H9 (cell line): ENCODE measurements at regions not wholly inside any gene's neighbourhood (a gene's known extent, or its start where the extent isn't known, plus 50 kb on each side); places are given as distances from the start of the nearest gene placed in this dataset.

ENCODE experiments used
- DNase-seq: peaks from one replicate; pipeline ENCODE4 v3.0.0-alpha.2; 2017
- H2AFZ ChIP-seq: one replicate; pipeline ENCODE4 v1.6.1; 2013; ENCODE audit warnings: mild to moderate bottlenecking, low read length, control low read depth, moderate library complexity
- H2AK5ac ChIP-seq: 2 replicates; pipeline ENCODE4 v1.6.1; 2013; ENCODE audit warnings: low read length, control low read depth, mixed read lengths; ENCODE audit not compliant: insufficient read length
- H2BK120ac ChIP-seq: one replicate; pipeline ENCODE4 v1.6.1; 2013; ENCODE audit warnings: low read depth, mild to moderate bottlenecking, low read length, control low read depth, inconsistent platforms; ENCODE audit not compliant: poor library complexity, severe bottlenecking
- H2BK12ac ChIP-seq: 2 replicates; pipeline ENCODE4 v1.6.1; 2013; ENCODE audit warnings: low read length, control low read depth, mixed read lengths, low read depth; ENCODE audit not compliant: insufficient read length
- H2BK15ac ChIP-seq: 2 replicates; pipeline ENCODE4 v1.6.1; 2013; ENCODE audit warnings: low read depth, low read length, control low read depth
- H2BK20ac ChIP-seq: one replicate; pipeline ENCODE4 v1.6.1; 2013; ENCODE audit warnings: low read depth, mild to moderate bottlenecking, low read length, control low read depth, inconsistent platforms; ENCODE audit not compliant: poor library complexity, severe bottlenecking
- H2BK5ac ChIP-seq: 2 replicates; pipeline ENCODE4 v1.6.1; 2013; ENCODE audit warnings: low read length, control low read depth, mixed read lengths; ENCODE audit not compliant: insufficient read length
- H3K14ac ChIP-seq: 2 replicates; pipeline ENCODE4 v1.6.1; 2013; ENCODE audit warnings: low read length, control low read depth; ENCODE audit not compliant: insufficient read depth
- H3K18ac ChIP-seq: 2 replicates; pipeline ENCODE4 v1.6.1; 2013; ENCODE audit warnings: low read depth, mild to moderate bottlenecking, mixed read lengths, low read length, control low read depth; ENCODE audit not compliant: insufficient read length
- H3K23ac ChIP-seq: 2 replicates; pipeline ENCODE4 v1.6.1; 2013; ENCODE audit warnings: low read length, control low read depth, mixed read lengths, low read depth; ENCODE audit not compliant: insufficient read length
- H3K23me2 ChIP-seq: 2 replicates; pipeline ENCODE4 v1.6.1; 2013; ENCODE audit warnings: low read depth, mild to moderate bottlenecking, mixed read lengths, low read length, control low read depth; ENCODE audit not compliant: insufficient read length, poor library complexity, severe bottlenecking
- H3K27ac ChIP-seq: 2 replicates; pipeline ENCODE4 v1.5.1; 2013; ENCODE audit warnings: low read length, control low read depth, mixed read lengths, low read depth; ENCODE audit not compliant: insufficient read length
- H3K27me3 ChIP-seq: 2 replicates; pipeline ENCODE4 v1.6.1; 2013; ENCODE audit warnings: low read length, control low read depth, inconsistent platforms; ENCODE audit not compliant: insufficient read depth
- H3K4ac ChIP-seq: 2 replicates; pipeline ENCODE4 v1.6.1; 2013; ENCODE audit warnings: low read depth, mild to moderate bottlenecking, control low read depth, inconsistent platforms, low read length, moderate library complexity
- H3K4me1 ChIP-seq: 2 replicates; pipeline ENCODE4 v1.6.1; 2013; ENCODE audit warnings: low read length, control low read depth, inconsistent platforms; ENCODE audit not compliant: insufficient read depth
- H3K4me2 ChIP-seq: 2 replicates; pipeline ENCODE4 v1.6.1; 2013; ENCODE audit warnings: low read length, control low read depth, mixed read lengths; ENCODE audit not compliant: insufficient read length, insufficient read depth
- H3K56ac ChIP-seq: 2 replicates; pipeline ENCODE4 v1.6.1; 2013; ENCODE audit warnings: low read depth, mild to moderate bottlenecking, mixed read lengths, low read length, control low read depth; ENCODE audit not compliant: insufficient read length
- H3K79me1 ChIP-seq: 2 replicates; pipeline ENCODE4 v1.6.1; 2013; ENCODE audit warnings: low read depth, mild to moderate bottlenecking, moderate library complexity, low read length, control low read depth, inconsistent platforms; ENCODE audit not compliant: insufficient read depth, poor library complexity, severe bottlenecking
- H3K79me2 ChIP-seq: 2 replicates; pipeline ENCODE4 v1.6.1; 2013; ENCODE audit warnings: low read length, control low read depth, inconsistent platforms; ENCODE audit not compliant: insufficient read depth
- H3K9ac ChIP-seq: 2 replicates; pipeline ENCODE4 v1.6.1; 2013; ENCODE audit warnings: low read length, control low read depth, mixed read lengths; ENCODE audit not compliant: insufficient read length; ENCODE audit errors: extremely low read depth
- H3K9me3 ChIP-seq: one replicate; pipeline ENCODE4 v1.6.1; 2013; ENCODE audit warnings: low read depth, low read length, inconsistent platforms; ENCODE audit not compliant: control insufficient read depth
- H3T11ph ChIP-seq: one replicate; pipeline ENCODE4 v1.6.1; 2013; ENCODE audit warnings: mild to moderate bottlenecking, low read length, control low read depth, inconsistent platforms
- H4K20me1 ChIP-seq: one replicate; pipeline ENCODE4 v1.6.1; 2013; ENCODE audit not compliant: control insufficient read depth, insufficient read length, insufficient read depth
- H4K5ac ChIP-seq: 2 replicates; pipeline ENCODE4 v1.6.1; 2013; ENCODE audit warnings: low read depth, mild to moderate bottlenecking, mixed read lengths, low read length, control low read depth; ENCODE audit not compliant: insufficient read length
- H4K8ac ChIP-seq: replicated peaks from 2 replicates; pipeline ENCODE4 v1.6.1; 2013; ENCODE audit warnings: low read length, control low read depth, mixed read lengths, low read depth; ENCODE audit not compliant: insufficient read length
- H4K91ac ChIP-seq: 2 replicates; pipeline ENCODE4 v1.6.1; 2013; ENCODE audit warnings: low read depth, mild to moderate bottlenecking, moderate library complexity, mixed read lengths, low read length, control low read depth; ENCODE audit not compliant: insufficient read length
- H3K27ac Mint-ChIP-seq, 3 experiments: 2 replicates in 2 of 3; 3 replicates in 1 of 3; pipeline ENCODE4 v1.8.0; 2020 to 2021; ENCODE audit warnings: mixed read lengths in 3 of 3, mild to moderate bottlenecking in 1 of 3, moderate library complexity in 1 of 3
- H3K27me3 Mint-ChIP-seq: 2 replicates; pipeline ENCODE4 v1.8.0; 2021; ENCODE audit warnings: low read depth, mild to moderate bottlenecking, moderate library complexity, mixed read lengths
- H3K36me3 Mint-ChIP-seq, 3 experiments: 2 replicates in 2 of 3; 3 replicates in 1 of 3; pipeline ENCODE4 v1.8.0; 2020 to 2021; ENCODE audit warnings: low read depth in 3 of 3, mixed read lengths in 3 of 3; ENCODE audit not compliant: insufficient read depth in 1 of 3
- H3K4me1 Mint-ChIP-seq, 2 experiments: 2 replicates each; pipeline ENCODE4 v1.8.0; 2020; ENCODE audit warnings: mixed read lengths in 2 of 2
- H3K4me3 Mint-ChIP-seq, 2 experiments: 2 replicates in 1 of 2; 3 replicates in 1 of 2; pipeline ENCODE4 v1.8.0; 2020 to 2021; ENCODE audit warnings: mild to moderate bottlenecking in 2 of 2, mixed read lengths in 2 of 2, moderate library complexity in 1 of 2
- H3K9me3 Mint-ChIP-seq, 2 experiments: 2 replicates in 1 of 2; 3 replicates in 1 of 2; pipeline ENCODE4 v1.8.0; 2020; ENCODE audit warnings: mild to moderate bottlenecking in 2 of 2, mixed read lengths in 2 of 2, moderate library complexity in 1 of 2
- WGBS: extraction: QIAGEN DNeasy Blood & Tissue Kit; methylation state at CpG from one replicate; pipeline ENCODE4 v1.1.7; 2013; ENCODE audit warnings: missing lambda C conversion rate, low lambda C conversion rate, mixed read lengths; ENCODE audit not compliant: insufficient read length; ENCODE audit errors: extremely low coverage; 5-methylcytosine and 5-hydroxymethylcytosine counted together
- TF ChIP-seq, protein P1 (sequence below): fragments of 200-600 bp; sonication (generic); conservative IDR thresholded peaks from 3 replicates; pipeline ENCODE4 v1.8.0; 2021; ENCODE audit warnings: antibody characterized with exemption, mild to moderate bottlenecking

DNA sequence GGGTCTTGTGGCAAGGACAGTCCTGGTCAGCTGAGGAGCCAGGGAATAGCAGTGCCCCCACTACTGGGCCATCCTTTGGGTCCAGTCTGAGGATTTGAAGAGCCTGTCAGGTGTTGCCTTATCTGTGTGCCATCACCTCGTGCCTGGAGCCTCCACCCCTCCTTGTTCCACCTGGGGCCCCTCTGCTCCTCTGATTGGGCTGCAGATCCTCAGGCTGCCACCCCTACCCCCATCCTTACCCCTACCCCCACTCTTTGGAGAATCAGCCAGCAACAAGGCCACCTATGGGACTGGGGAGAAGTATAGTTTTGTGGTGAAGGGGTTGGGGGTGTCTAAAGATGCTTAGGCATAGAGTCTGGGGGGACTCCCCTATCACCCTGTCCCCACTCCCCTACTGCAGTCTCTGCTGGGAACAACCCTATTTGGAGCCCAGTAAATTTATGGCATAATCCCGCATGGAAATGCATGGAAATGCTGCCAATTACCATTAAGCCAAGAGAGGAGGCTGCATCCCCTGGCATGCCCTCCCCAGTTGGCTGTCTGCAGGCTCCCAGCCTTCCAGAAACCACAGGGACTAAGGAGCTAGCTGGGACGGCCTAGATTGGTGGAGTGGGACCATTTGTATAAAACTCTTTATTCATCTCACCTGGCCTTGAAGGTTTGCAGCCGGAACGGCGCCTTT lies 142.7 kb upstream of the CSF3R start:
- peaks cover 0 to 13% (median 0%) of the 10 kb centered on the region in 3 experiments; a peak in 1 of 7 replicates for H3K36me3 Mint-ChIP-seq
- no peak overlapping the region for H3K9ac ChIP-seq
- TF ChIP-seq, protein P1, sequence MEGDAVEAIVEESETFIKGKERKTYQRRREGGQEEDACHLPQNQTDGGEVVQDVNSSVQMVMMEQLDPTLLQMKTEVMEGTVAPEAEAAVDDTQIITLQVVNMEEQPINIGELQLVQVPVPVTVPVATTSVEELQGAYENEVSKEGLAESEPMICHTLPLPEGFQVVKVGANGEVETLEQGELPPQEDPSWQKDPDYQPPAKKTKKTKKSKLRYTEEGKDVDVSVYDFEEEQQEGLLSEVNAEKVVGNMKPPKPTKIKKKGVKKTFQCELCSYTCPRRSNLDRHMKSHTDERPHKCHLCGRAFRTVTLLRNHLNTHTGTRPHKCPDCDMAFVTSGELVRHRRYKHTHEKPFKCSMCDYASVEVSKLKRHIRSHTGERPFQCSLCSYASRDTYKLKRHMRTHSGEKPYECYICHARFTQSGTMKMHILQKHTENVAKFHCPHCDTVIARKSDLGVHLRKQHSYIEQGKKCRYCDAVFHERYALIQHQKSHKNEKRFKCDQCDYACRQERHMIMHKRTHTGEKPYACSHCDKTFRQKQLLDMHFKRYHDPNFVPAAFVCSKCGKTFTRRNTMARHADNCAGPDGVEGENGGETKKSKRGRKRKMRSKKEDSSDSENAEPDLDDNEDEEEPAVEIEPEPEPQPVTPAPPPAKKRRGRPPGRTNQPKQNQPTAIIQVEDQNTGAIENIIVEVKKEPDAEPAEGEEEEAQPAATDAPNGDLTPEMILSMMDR: no peak

More for the DNA sequence above, 142.7 kb upstream of the CSF3R start:
- Histone ChIP-seq H3K56ac (no peak overlapping the region), H3K9me3 (no peaks in the 10 kb centered on the region), H3K79me1 (no peaks in the 10 kb centered on the region), H4K91ac (no peak overlapping the region), H3K23me2 (no peaks in the 10 kb centered on the region), H2BK5ac (no peak overlapping the region), H2AFZ (no peak overlapping the region), H3T11ph (no peak overlapping the region), H2BK15ac (no peak overlapping the region), H3K4me2 (no peak overlapping the region), H3K14ac (no peak overlapping the region), H3K27ac (no peak overlapping the region), H3K79me2 (no peaks in the 10 kb centered on the region), H4K20me1 (no peaks in the 10 kb centered on the region), H3K23ac (no peak overlapping the region), H2BK12ac (no peak overlapping the region), H2BK20ac (no peak overlapping the region), H3K4ac (no peak overlapping the region), H3K18ac (no peak overlapping the region), H4K5ac (no peak overlapping the region), H3K4me1 (peaks cover 7% of the 10 kb centered on the region; the same call in 1 of the 2 replicates), H3K27me3 (no peaks in the 10 kb centered on the region), H2AK5ac (no peak overlapping the region), H2BK120ac (no peak overlapping the region), H4K8ac (no peak overlapping the region)
- WGBS: no CpG with 5 or more reads among the region's 6 CpGs
- Mint-ChIP-seq H3K27me3 (peaks cover 3% of the 10 kb centered on the region; the same call in 1 of the 2 replicates), H3K4me1 (peaks cover 16 to 32% of the 10 kb centered on the region in 2 experiments), H3K4me3 (peak overlapping the region in 1 of 2 experiments; percentile 9; a peak in 1 of 5 replicates), H3K9me3 (peaks cover 11 to 13% of the 10 kb centered on the region in 2 experiments), H3K27ac (no peak overlapping the region)
- no peak for DNase-seq
